ENCODE measurements at regions not wholly inside any gene's neighbourhood (a gene's known extent, or its start where the extent isn't known, plus 50 kb on each side); places are given as distances from the start of the nearest gene placed in this dataset.
A peak's percentile ranks its signal among the peaks of the same experiment; 100 is the strongest.
"Not testable (repeated sequence)": the region's sequence is repeated elsewhere in the genome, so short reads cannot be mapped to it uniquely, and the experiment has no call there.

DNA sequence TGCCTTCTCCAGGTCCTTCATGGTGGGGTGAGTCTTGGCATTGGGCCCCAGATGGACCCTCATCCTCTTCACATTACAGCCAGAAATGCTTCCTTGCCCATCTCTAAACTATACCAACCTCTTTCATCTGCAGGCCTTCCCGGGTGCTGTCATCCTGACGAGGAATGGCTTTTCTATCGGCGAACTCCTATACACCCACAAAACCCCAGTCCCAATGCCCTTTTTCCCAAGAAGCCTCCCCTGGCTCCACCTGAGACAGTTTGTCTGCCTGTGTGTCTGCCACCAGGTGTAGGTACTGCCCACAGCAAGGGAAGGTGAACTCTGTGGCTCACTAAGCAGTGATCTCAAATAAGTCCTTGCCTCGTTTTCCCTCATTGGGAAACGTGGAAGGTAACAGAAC is 55.3 kb downstream of the PTPRS start:
- no peak overlapping the region for H3K27ac ChIP-seq (ENCODE audit: low read depth in 1 of 2, low read length in 2 of 2)
- peaks cover 0 to 13% (median 5%) of the 10 kb centered on the region in 4 donors for H3K4me1 ChIP-seq (ENCODE audit: control insufficient read depth in 4 of 4, insufficient read depth in 4 of 4, low read length in 3 of 4)
- no peaks in the 10 kb centered on the region for H3K27me3 ChIP-seq (ENCODE audit: control insufficient read depth in 4 of 4, insufficient read depth in 4 of 4, low read length in 3 of 4)
- H3K4me3 ChIP-seq (ENCODE audit: low read depth in 1 of 3, low read length in 3 of 3) = no peak overlapping the region
- 93% methylated on average over 6 of the region's 6 CpGs for WGBS
- DNase-seq (ENCODE audit: low spot score) = no peak
- no peaks in the 10 kb centered on the region for H3K9me3 ChIP-seq (ENCODE audit: control insufficient read depth in 4 of 4, low read length in 3 of 4)
- no peak overlapping the region for H3K9ac ChIP-seq (ENCODE audit: low read depth in 1 of 2, low read length in 2 of 2)
- peaks cover 0 to 9% (median 4%) of the 10 kb centered on the region in 4 donors for H3K36me3 ChIP-seq (ENCODE audit: control insufficient read depth in 4 of 4, insufficient read depth in 3 of 4, low read depth in 1 of 4, low read length in 3 of 4)
- no peak for TF ChIP-seq RXRA (IDR thresholded peaks at IDR 0.05)
- TF ChIP-seq NR2F2 (IDR thresholded peaks at IDR 0.05) = no peak
- TF ChIP-seq, protein P1, sequence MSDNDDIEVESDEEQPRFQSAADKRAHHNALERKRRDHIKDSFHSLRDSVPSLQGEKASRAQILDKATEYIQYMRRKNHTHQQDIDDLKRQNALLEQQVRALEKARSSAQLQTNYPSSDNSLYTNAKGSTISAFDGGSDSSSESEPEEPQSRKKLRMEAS (IDR thresholded peaks at IDR 0.05) = no peak
- no peak for TF ChIP-seq TAF1 (conservative IDR thresholded peaks at IDR 0.05)
- TF ChIP-seq, protein P2, sequence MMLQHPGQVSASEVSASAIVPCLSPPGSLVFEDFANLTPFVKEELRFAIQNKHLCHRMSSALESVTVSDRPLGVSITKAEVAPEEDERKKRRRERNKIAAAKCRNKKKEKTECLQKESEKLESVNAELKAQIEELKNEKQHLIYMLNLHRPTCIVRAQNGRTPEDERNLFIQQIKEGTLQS (IDR thresholded peaks at IDR 0.05) = no peak
- TF ChIP-seq, protein P3, sequence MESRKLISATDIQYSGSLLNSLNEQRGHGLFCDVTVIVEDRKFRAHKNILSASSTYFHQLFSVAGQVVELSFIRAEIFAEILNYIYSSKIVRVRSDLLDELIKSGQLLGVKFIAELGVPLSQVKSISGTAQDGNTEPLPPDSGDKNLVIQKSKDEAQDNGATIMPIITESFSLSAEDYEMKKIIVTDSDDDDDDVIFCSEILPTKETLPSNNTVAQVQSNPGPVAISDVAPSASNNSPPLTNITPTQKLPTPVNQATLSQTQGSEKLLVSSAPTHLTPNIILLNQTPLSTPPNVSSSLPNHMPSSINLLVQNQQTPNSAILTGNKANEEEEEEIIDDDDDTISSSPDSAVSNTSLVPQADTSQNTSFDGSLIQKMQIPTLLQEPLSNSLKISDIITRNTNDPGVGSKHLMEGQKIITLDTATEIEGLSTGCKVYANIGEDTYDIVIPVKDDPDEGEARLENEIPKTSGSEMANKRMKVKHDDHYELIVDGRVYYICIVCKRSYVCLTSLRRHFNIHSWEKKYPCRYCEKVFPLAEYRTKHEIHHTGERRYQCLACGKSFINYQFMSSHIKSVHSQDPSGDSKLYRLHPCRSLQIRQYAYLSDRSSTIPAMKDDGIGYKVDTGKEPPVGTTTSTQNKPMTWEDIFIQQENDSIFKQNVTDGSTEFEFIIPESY (IDR thresholded peaks at IDR 0.05) = no peak

DNA sequence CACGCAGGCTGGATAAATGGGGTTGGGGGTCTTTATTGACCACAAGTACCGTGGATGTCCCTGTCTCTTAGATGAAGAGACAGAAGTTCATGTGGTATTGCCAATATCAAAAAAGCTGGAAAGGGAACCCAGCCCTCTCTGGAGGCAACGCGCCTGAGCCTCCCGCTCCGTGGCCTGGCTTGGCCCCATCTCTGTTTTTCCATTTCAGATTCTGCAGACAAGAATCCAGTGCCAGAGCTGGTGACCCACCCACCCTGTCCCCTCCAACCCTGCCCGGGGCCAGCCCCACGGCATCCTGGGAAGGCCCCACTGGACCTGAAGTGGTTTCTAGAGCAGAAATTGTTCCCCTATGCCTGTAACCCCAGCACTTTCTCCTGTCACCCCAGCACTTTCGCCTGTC is 57.7 kb downstream of the PTPRS start:
- Histone ChIP-seq H3K9me3 (ENCODE audit: control insufficient read depth in 4 of 4, low read length in 3 of 4) (no peaks in the 10 kb centered on the region), H3K4me3 (ENCODE audit: low read depth in 1 of 3, low read length in 3 of 3) (no peak overlapping the region), H3K27me3 (ENCODE audit: control insufficient read depth in 4 of 4, insufficient read depth in 4 of 4, low read length in 3 of 4) (no peaks in the 10 kb centered on the region), H3K27ac (ENCODE audit: low read depth in 1 of 2, low read length in 2 of 2) (no peak overlapping the region), H3K36me3 (ENCODE audit: control insufficient read depth in 4 of 4, insufficient read depth in 3 of 4, low read depth in 1 of 4, low read length in 3 of 4) (peaks cover 0 to 9% (median 4%) of the 10 kb centered on the region in 4 donors), H3K9ac (ENCODE audit: low read depth in 1 of 2, low read length in 2 of 2) (no peak overlapping the region), H3K4me1 (ENCODE audit: control insufficient read depth in 4 of 4, insufficient read depth in 4 of 4, low read length in 3 of 4) (peaks cover 0 to 1% (median under 1%) of the 10 kb centered on the region in 4 donors)
- TF ChIP-seq TAF1 (conservative IDR thresholded peaks at IDR 0.05) (no peak), NR2F2 (IDR thresholded peaks at IDR 0.05) (peak; percentile 44)
- no peak for DNase-seq (ENCODE audit: low spot score)
- 89% methylated on average over 9 of the region's 9 CpGs for WGBS

DNA sequence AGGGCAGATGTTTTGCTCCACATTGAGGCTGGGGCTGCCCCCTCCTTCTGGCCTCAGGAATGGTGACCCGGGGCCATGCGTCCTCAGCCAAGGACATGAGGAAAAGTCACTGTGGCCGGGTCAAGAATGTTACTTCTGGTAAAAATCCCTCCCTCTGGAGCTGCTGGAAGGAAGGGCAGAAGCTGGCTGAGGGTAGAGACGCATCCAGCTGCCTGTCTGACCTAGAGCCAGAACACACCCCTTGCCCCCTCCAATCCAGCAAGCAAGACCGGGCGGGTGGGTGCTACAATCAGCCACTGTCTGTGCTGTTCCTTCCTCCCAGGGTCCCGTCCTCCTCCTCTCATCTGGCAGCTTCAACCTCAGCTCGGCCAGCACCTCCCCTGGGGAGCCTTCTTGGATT is 59.0 kb downstream of the PTPRS start:
- 72% methylated on average over 8 of the region's 8 CpGs for WGBS
- Histone ChIP-seq H3K27me3 (ENCODE audit: control insufficient read depth in 4 of 4, insufficient read depth in 4 of 4, low read length in 3 of 4) (no peaks in the 10 kb centered on the region), H3K27ac (ENCODE audit: low read depth in 1 of 2, low read length in 2 of 2) (no peak overlapping the region), H3K4me3 (ENCODE audit: low read depth in 1 of 3, low read length in 3 of 3) (no peak overlapping the region), H3K9me3 (ENCODE audit: control insufficient read depth in 4 of 4, low read length in 3 of 4) (no peaks in the 10 kb centered on the region), H3K9ac (ENCODE audit: low read depth in 1 of 2, low read length in 2 of 2) (no peak overlapping the region), H3K36me3 (ENCODE audit: control insufficient read depth in 4 of 4, insufficient read depth in 3 of 4, low read depth in 1 of 4, low read length in 3 of 4) (peaks cover 0 to 9% (median 4%) of the 10 kb centered on the region in 4 donors), H3K4me1 (ENCODE audit: control insufficient read depth in 4 of 4, insufficient read depth in 4 of 4, low read length in 3 of 4) (no peaks in the 10 kb centered on the region)
- DNase-seq (ENCODE audit: low spot score) = no peak
- TF ChIP-seq TAF1 (conservative IDR thresholded peaks at IDR 0.05) (no peak), FOXA2 (IDR thresholded peaks at IDR 0.05) (no peak), RXRA (IDR thresholded peaks at IDR 0.05) (peak; percentile 74 to 78), RAD21 (IDR thresholded peaks at IDR 0.05) (peak in 1 of 2 donors; percentile 16), YY1 (IDR thresholded peaks at IDR 0.05) (no peak), NR2F2 (IDR thresholded peaks at IDR 0.05) (peak; percentile 98), SP1 (IDR thresholded peaks at IDR 0.05) (peak; percentile 65)

DNA sequence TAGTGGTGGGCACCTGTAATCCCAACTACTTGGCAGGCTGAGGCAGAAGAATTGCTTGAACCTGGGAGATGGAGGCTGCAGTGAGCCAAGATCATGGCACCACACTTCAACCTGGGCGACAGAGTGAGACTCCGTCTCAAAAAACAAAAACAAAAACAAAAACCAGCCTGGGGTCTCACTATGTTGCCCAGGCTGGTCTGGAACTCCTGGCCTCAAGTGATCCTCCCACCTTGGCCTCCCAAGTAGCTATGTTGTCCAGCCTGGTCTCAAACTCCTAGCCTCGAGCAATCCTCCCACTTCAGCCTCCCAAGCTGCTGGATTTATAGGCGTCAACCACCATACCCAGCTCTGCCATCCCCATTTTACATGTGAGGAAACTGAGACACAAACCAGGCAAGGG is 64.9 kb downstream of the PTPRS start:
- H3K9me3 ChIP-seq (ENCODE audit: control insufficient read depth in 4 of 4, low read length in 3 of 4); H3K27me3 ChIP-seq (ENCODE audit: control insufficient read depth in 4 of 4, insufficient read depth in 4 of 4, low read length in 3 of 4); DNase-seq (ENCODE audit: low spot score); H3K27ac ChIP-seq (ENCODE audit: low read depth in 1 of 2, low read length in 2 of 2); H3K4me1 ChIP-seq (ENCODE audit: control insufficient read depth in 4 of 4, insufficient read depth in 4 of 4, low read length in 3 of 4); H3K9ac ChIP-seq (ENCODE audit: low read depth in 1 of 2, low read length in 2 of 2); H3K4me3 ChIP-seq (ENCODE audit: low read depth in 1 of 3, low read length in 3 of 3): not testable (repeated sequence)
- WGBS = 97% methylated on average over 4 of the region's 4 CpGs
- H3K36me3 ChIP-seq (ENCODE audit: control insufficient read depth in 4 of 4, insufficient read depth in 3 of 4, low read depth in 1 of 4, low read length in 3 of 4) = peaks cover 0 to 13% (median 2%) of the 10 kb centered on the region in 4 donors

Data from liver (tissue), 7 donors.